GM12878 (cell line): ENCODE measurements at regions not wholly inside any gene's neighbourhood (a gene's known extent, or its start where the extent isn't known, plus 50 kb on each side); places are given as distances from the start of the nearest gene placed in this dataset.

Source experiments
- ATAC-seq: fragments of 200-7000 bp; cut with Tn5 transposase; 3 replicates; pipeline ENCODE4 v1.9.1; 2020; ENCODE audit warnings: mild to moderate bottlenecking, moderate library complexity
- BruUV-seq: library from RNA; stranded (reverse); fragments of 400-500 nt; replicated peaks from 2 replicates; lab custom pipeline; 2021; lab: Mats Ljungman, UMichigan
- CTCF ChIA-PET: fragments of 300-600 bp; sonication (Branson Sonifier 250); formaldehyde crosslinking; extraction: SDS; loops from one replicate; lab custom pipeline; 2021; ENCODE audit warnings: inconsistent platforms; lab: Yijun Ruan, JAX
- POLR2A ChIA-PET: fragments of 350-600 bp; formaldehyde crosslinking; extraction: SDS; loops from one replicate; lab custom pipeline; 2021; ENCODE audit warnings: inconsistent platforms; lab: Charles Lee
- RAD21 ChIA-PET: fragments of 300-600 bp; sonication (Branson Sonifier 250); formaldehyde crosslinking; loops from one replicate; lab custom pipeline; 2023; ENCODE audit warnings: antibody characterized with exemption; ENCODE audit not compliant: unreplicated experiment; lab: Charles Lee
- SMC1A ChIA-PET: fragments of 300-600 bp; sonication (Branson Sonifier 250); formaldehyde crosslinking; loops from one replicate; lab custom pipeline; 2023; ENCODE audit not compliant: unreplicated experiment, uncharacterized antibody; lab: Charles Lee
- DNase-seq: peaks from one replicate; pipeline ENCODE4 v3.0.0-alpha.2; 2011; ENCODE audit warnings: low read depth, low spot score
- FAIRE-seq: peaks from 3 replicates; lab custom pipeline; 2011; peaks lifted over from hg19 to GRCh38; lab: Jason Lieb, UNC
- H2AFZ ChIP-seq: 2 replicates; pipeline ENCODE4 v1.6.0; 2011; ENCODE audit warnings: low read depth, low read length, control low read depth; ENCODE audit not compliant: control insufficient read depth
- H3K27ac ChIP-seq: 2 replicates; pipeline ENCODE4 v1.5.1; 2011; ENCODE audit warnings: control low read depth; ENCODE audit not compliant: control insufficient read depth, insufficient read depth
- H3K27me3 ChIP-seq, 2 experiments: replicated peaks in 1 of 2; 2 replicates each; pipeline versions ENCODE4 v1.6.0 to v1.6.1; 2011; ENCODE audit warnings: low read length in 1 of 2; ENCODE audit not compliant: control insufficient read depth in 2 of 2, insufficient read depth in 2 of 2
- H3K36me3 ChIP-seq, 2 experiments: 2 replicates each; pipeline ENCODE4 v1.5.1; 2011; ENCODE audit warnings: low read length in 1 of 2; ENCODE audit not compliant: control insufficient read depth in 2 of 2, insufficient read depth in 2 of 2
- H3K4me1 ChIP-seq: 2 replicates; pipeline ENCODE4 v1.6.1; 2011; ENCODE audit warnings: mild to moderate bottlenecking, low read length, moderate library complexity, mixed read lengths; ENCODE audit not compliant: control insufficient read depth, insufficient read depth
- H3K4me2 ChIP-seq: 2 replicates; pipeline ENCODE4 v1.6.0; 2011; ENCODE audit warnings: control low read depth; ENCODE audit not compliant: control insufficient read depth, insufficient read depth
- H3K4me3 ChIP-seq: fragments of 200-600 bp; sonication (generic); 2 replicates; pipeline ENCODE4 v1.5.1; 2016
- H3K79me2 ChIP-seq: 2 replicates; pipeline ENCODE4 v1.6.0; 2011; ENCODE audit warnings: low read length; ENCODE audit not compliant: control insufficient read depth, insufficient read depth
- H3K9ac ChIP-seq: 2 replicates; pipeline ENCODE4 v1.8.0; 2011; ENCODE audit warnings: low read length, control low read depth, mixed read lengths; ENCODE audit not compliant: control insufficient read depth, insufficient read depth
- H3K9me3 ChIP-seq: replicated peaks from 3 replicates; pipeline ENCODE4 v1.5.1; 2011; ENCODE audit warnings: mild to moderate bottlenecking, low read length; ENCODE audit not compliant: control insufficient read depth, insufficient read depth
- H4K20me1 ChIP-seq: 2 replicates; pipeline ENCODE4 v1.6.0; 2011; ENCODE audit not compliant: control insufficient read depth, insufficient read depth
- IKZF1 ChIP-seq: fragments of 450-650 bp; conservative IDR thresholded peaks from 2 replicates; pipeline ENCODE4 v1.6.1; 2017; ENCODE audit warnings: antibody characterized with exemption, mild to moderate bottlenecking
- JUNB ChIP-seq: IDR thresholded peaks from 2 replicates; pipeline ENCODE4 v1.6.1; 2016; ENCODE audit warnings: antibody characterized with exemption, mild to moderate bottlenecking
- NFXL1 ChIP-seq: fragments of 450-650 bp; IDR thresholded peaks from 2 replicates; pipeline ENCODE4 v1.6.1; 2017; ENCODE audit warnings: antibody characterized with exemption, mild to moderate bottlenecking, borderline replicate concordance
- PML ChIP-seq: IDR thresholded peaks from 2 replicates; pipeline ENCODE4 v1.6.1; 2012; ENCODE audit warnings: low read length, inconsistent platforms
- RUNX3 ChIP-seq: IDR thresholded peaks from 2 replicates; pipeline ENCODE4 v1.6.1; 2012; ENCODE audit warnings: low read length, inconsistent platforms
- SMARCA5 ChIP-seq: fragments of 450-650 bp; IDR thresholded peaks from 2 replicates; pipeline ENCODE4 v1.6.1; 2017; ENCODE audit warnings: mild to moderate bottlenecking
- SPI1 ChIP-seq: IDR thresholded peaks from 2 replicates; pipeline ENCODE4 v1.6.1; 2011; ENCODE audit warnings: low read depth, mild to moderate bottlenecking, low read length, moderate library complexity, borderline replicate concordance; ENCODE audit not compliant: insufficient read depth
- ZNF274 ChIP-seq: IDR thresholded peaks from one replicate; pipeline ENCODE4 v1.8.0; 2011; ENCODE audit not compliant: insufficient read length, insufficient read depth
- WGBS: methylation state at CpG from one replicate; pipeline ENCODE4 v1.1.6; 2016; ENCODE audit warnings: low lambda C conversion rate; ENCODE audit not compliant: insufficient replicate concordance, insufficient coverage; ENCODE audit errors: missing lambda C conversion rate; 5-methylcytosine and 5-hydroxymethylcytosine counted together
- in situ Hi-C: fragments of 300-500 bp; cut with MboI; formaldehyde crosslinking; loops from 9 replicates; pipeline ENCODE4 v1.14.3; 2018; ENCODE audit warnings: mixed read lengths
- intact Hi-C: fragments of 100-400 bp; cut with micrococcal nuclease; formaldehyde crosslinking; loops from one replicate; pipeline ENCODE4 v1.14.2; 2022; ENCODE audit not compliant: unreplicated experiment
- TF ChIP-seq, protein P1 (sequence below): IDR thresholded peaks from 2 replicates; pipeline ENCODE4 v1.6.1; 2011; ENCODE audit warnings: low read depth, low read length, improper control_type of control experiment, borderline replicate concordance
- TF ChIP-seq, protein P2 (sequence below): fragments of 150-350 bp; IDR thresholded peaks from 2 replicates; pipeline ENCODE4 v1.6.1; 2014; ENCODE audit warnings: mild to moderate bottlenecking, low read depth, low read length
- TF ChIP-seq, protein P3 (sequence below): fragments of 450-650 bp; IDR thresholded peaks from 2 replicates; pipeline ENCODE4 v1.6.1; 2018; ENCODE audit warnings: borderline replicate concordance, mild to moderate bottlenecking; ENCODE audit not compliant: partially characterized antibody
- TF ChIP-seq, protein P4 (sequence below): IDR thresholded peaks from 2 replicates; pipeline ENCODE4 v1.6.1; 2012; ENCODE audit warnings: low read depth, low read length, improper control_type of control experiment

DNA sequence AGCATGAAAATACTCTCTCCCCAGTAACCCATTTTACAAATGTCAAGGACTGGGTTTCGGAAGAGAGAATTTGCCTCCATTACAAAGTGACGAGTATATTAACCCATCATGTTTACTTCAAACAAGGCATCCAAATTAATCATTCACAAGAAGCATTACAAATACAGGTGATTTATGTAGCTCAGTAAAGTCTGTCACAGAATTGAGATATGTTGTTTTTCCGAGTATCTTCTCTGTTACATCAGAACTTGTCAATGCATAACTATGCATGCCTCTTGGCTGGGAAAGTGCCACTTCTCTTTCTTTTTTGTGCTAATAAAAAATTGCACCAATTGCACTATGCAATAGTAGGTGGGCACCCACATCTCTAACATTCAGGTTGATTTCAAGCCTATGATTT lies 158.2 kb downstream of the AREG start:
- CTCF ChIA-PET = interaction anchor here (1.1 to 1.6 kb wide), 2 partner anchors 20 to 226 kb away, joined by 4 to 8 read pairs; no protein-coding TSS in a partner anchor
- RAD21 ChIA-PET = interaction anchor here (1.0 kb wide), 1 partner anchor 9 kb away, joined by 4 read pairs; no protein-coding TSS in a partner anchor
- no peak overlapping the region for H3K27ac ChIP-seq
- intact Hi-C loops (no loop called here), in situ Hi-C loops (no loop called here)
- no peak overlapping the region for H3K4me2 ChIP-seq
- no peak overlapping the region for H3K4me3 ChIP-seq
- no peak for DNase-seq
- H3K4me1 ChIP-seq = no peaks in the 10 kb centered on the region
- no peaks in the 10 kb centered on the region for H3K79me2 ChIP-seq
- no peaks in the 10 kb centered on the region for H3K36me3 ChIP-seq
- H3K9ac ChIP-seq = no peak overlapping the region
- ATAC-seq = no peak
- H2AFZ ChIP-seq = no peak overlapping the region
- no peak for FAIRE-seq
- TF ChIP-seq ZNF274 (no peak), SMARCA5 (no peak), PML (no peak), SPI1 (no peak), IKZF1 (no peak), RUNX3 (no peak), NFXL1 (no peak), JUNB (no peak)
- TF ChIP-seq, protein P1, sequence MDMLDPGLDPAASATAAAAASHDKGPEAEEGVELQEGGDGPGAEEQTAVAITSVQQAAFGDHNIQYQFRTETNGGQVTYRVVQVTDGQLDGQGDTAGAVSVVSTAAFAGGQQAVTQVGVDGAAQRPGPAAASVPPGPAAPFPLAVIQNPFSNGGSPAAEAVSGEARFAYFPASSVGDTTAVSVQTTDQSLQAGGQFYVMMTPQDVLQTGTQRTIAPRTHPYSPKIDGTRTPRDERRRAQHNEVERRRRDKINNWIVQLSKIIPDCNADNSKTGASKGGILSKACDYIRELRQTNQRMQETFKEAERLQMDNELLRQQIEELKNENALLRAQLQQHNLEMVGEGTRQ = no peak
- TF ChIP-seq, protein P2, sequence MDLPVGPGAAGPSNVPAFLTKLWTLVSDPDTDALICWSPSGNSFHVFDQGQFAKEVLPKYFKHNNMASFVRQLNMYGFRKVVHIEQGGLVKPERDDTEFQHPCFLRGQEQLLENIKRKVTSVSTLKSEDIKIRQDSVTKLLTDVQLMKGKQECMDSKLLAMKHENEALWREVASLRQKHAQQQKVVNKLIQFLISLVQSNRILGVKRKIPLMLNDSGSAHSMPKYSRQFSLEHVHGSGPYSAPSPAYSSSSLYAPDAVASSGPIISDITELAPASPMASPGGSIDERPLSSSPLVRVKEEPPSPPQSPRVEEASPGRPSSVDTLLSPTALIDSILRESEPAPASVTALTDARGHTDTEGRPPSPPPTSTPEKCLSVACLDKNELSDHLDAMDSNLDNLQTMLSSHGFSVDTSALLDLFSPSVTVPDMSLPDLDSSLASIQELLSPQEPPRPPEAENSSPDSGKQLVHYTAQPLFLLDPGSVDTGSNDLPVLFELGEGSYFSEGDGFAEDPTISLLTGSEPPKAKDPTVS = no peak
- TF ChIP-seq, protein P3, sequence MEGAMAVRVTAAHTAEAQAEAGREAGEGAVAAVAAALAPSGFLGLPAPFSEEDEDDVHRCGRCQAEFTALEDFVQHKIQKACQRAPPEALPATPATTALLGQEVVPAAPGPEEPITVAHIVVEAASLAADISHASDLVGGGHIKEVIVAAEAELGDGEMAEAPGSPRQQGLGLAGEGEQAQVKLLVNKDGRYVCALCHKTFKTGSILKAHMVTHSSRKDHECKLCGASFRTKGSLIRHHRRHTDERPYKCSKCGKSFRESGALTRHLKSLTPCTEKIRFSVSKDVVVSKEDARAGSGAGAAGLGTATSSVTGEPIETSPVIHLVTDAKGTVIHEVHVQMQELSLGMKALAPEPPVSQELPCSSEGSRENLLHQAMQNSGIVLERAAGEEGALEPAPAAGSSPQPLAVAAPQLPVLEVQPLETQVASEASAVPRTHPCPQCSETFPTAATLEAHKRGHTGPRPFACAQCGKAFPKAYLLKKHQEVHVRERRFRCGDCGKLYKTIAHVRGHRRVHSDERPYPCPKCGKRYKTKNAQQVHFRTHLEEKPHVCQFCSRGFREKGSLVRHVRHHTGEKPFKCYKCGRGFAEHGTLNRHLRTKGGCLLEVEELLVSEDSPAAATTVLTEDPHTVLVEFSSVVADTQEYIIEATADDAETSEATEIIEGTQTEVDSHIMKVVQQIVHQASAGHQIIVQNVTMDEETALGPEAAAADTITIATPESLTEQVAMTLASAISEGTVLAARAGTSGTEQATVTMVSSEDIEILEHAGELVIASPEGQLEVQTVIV = no peak
- TF ChIP-seq, protein P4, sequence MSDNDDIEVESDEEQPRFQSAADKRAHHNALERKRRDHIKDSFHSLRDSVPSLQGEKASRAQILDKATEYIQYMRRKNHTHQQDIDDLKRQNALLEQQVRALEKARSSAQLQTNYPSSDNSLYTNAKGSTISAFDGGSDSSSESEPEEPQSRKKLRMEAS = no peak
- no peaks in the 10 kb centered on the region for H3K9me3 ChIP-seq
- WGBS = 33% methylated on average over 3 of the region's 3 CpGs
- SMC1A ChIA-PET = interaction anchor here (2.0 kb wide), 1 partner anchor 13 kb away, joined by 4 read pairs; no protein-coding TSS in a partner anchor
- BruUV-seq = no TSS peak
- POLR2A ChIA-PET = no interaction called here
- no peaks in the 10 kb centered on the region for H4K20me1 ChIP-seq
- no peaks in the 10 kb centered on the region for H3K27me3 ChIP-seq
